Endothelial cell (in vitro differentiated cells): ENCODE measurements at regions not wholly inside any gene's neighbourhood (a gene's known extent, or its start where the extent isn't known, plus 50 kb on each side); places are given as distances from the start of the nearest gene placed in this dataset.
"Not testable (repeated sequence)": the region's sequence is repeated elsewhere in the genome, so short reads cannot be mapped to it uniquely, and the experiment has no call there.

Source experiments
- DNase-seq: peaks from one replicate; pipeline ENCODE4 v3.0.0; 2021; ENCODE audit warnings: low spot score
- H3K27ac Mint-ChIP-seq: one replicate; pipeline ENCODE4 v1.8.0; 2021; ENCODE audit warnings: mixed read lengths, inconsistent platforms; ENCODE audit not compliant: unreplicated experiment
- H3K27me3 Mint-ChIP-seq: one replicate; pipeline ENCODE4 v1.8.0; 2021; ENCODE audit warnings: mild to moderate bottlenecking, moderate library complexity, mixed read lengths, inconsistent platforms; ENCODE audit not compliant: unreplicated experiment
- H3K36me3 Mint-ChIP-seq: one replicate; pipeline ENCODE4 v1.8.0; 2021; ENCODE audit warnings: mild to moderate bottlenecking, low read depth, mixed read lengths, inconsistent platforms; ENCODE audit not compliant: unreplicated experiment
- H3K4me1 Mint-ChIP-seq: one replicate; pipeline ENCODE4 v1.8.0; 2021; ENCODE audit warnings: mild to moderate bottlenecking, mixed read lengths, inconsistent platforms; ENCODE audit not compliant: unreplicated experiment
- H3K4me3 Mint-ChIP-seq: one replicate; pipeline ENCODE4 v1.8.0; 2021; ENCODE audit warnings: mild to moderate bottlenecking, mixed read lengths, inconsistent platforms; ENCODE audit not compliant: unreplicated experiment
- H3K9me3 Mint-ChIP-seq: one replicate; pipeline ENCODE4 v1.8.0; 2021; ENCODE audit warnings: mixed read lengths, inconsistent platforms; ENCODE audit not compliant: unreplicated experiment
- TF ChIP-seq, protein P1 (sequence below): fragments of 200-600 bp; sonication (generic); IDR thresholded peaks from one replicate; pipeline ENCODE4 v1.5.0; 2021; ENCODE audit warnings: antibody characterized with exemption; ENCODE audit not compliant: unreplicated experiment

DNA sequence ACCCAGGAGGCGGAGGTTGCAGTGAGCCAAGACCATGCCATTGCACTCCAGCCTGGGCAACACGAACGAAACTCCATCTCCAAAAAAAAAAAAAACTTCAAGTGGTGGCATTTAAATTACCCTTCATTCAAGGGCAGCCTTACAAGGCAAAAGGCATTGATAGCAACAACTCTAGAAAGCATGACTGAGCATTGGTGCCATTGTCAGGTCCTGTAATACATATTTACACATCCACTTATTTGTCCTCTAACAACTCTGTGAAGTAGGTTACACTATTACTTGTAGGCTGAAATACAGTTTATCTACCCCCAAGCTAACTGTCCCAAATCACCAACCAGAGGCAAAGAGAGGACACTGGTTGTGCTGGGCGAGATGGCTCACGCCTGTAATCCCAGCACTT lies 52.7 kb upstream of the LARP1 start:
- TF ChIP-seq, protein P1, sequence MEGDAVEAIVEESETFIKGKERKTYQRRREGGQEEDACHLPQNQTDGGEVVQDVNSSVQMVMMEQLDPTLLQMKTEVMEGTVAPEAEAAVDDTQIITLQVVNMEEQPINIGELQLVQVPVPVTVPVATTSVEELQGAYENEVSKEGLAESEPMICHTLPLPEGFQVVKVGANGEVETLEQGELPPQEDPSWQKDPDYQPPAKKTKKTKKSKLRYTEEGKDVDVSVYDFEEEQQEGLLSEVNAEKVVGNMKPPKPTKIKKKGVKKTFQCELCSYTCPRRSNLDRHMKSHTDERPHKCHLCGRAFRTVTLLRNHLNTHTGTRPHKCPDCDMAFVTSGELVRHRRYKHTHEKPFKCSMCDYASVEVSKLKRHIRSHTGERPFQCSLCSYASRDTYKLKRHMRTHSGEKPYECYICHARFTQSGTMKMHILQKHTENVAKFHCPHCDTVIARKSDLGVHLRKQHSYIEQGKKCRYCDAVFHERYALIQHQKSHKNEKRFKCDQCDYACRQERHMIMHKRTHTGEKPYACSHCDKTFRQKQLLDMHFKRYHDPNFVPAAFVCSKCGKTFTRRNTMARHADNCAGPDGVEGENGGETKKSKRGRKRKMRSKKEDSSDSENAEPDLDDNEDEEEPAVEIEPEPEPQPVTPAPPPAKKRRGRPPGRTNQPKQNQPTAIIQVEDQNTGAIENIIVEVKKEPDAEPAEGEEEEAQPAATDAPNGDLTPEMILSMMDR: no peak
- DNase-seq: no peak
- no peak overlapping the region for H3K27ac Mint-ChIP-seq
- no peaks in the 10 kb centered on the region for H3K36me3 Mint-ChIP-seq
- no peaks in the 10 kb centered on the region for H3K9me3 Mint-ChIP-seq
- H3K4me1 Mint-ChIP-seq: no peaks in the 10 kb centered on the region
- H3K4me3 Mint-ChIP-seq: no peak overlapping the region
- no peaks in the 10 kb centered on the region for H3K27me3 Mint-ChIP-seq

DNA sequence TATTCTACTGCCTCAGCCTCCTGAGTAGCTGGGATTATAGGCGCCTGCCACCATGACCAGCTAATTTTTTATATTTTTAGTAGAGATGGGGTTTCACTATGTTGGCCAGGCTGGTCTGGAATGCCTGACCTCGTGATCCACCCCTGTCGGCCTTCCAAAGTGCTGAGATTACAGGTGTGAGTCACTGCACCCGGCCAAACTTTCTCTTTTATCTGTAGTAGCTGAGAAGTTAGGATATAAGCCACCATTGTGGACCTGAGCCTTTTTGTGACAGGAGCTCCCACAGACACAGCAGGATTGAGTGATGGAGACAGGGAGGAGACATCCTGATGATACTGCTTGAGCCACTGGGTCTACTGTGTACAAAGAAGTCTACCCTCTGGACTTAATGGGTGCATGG lies 53.5 kb upstream of the LARP1 start:
- not testable (repeated sequence) for H3K27ac Mint-ChIP-seq, DNase-seq, H3K27me3 Mint-ChIP-seq, H3K4me3 Mint-ChIP-seq, H3K9me3 Mint-ChIP-seq, H3K36me3 Mint-ChIP-seq, H3K4me1 Mint-ChIP-seq

DNA sequence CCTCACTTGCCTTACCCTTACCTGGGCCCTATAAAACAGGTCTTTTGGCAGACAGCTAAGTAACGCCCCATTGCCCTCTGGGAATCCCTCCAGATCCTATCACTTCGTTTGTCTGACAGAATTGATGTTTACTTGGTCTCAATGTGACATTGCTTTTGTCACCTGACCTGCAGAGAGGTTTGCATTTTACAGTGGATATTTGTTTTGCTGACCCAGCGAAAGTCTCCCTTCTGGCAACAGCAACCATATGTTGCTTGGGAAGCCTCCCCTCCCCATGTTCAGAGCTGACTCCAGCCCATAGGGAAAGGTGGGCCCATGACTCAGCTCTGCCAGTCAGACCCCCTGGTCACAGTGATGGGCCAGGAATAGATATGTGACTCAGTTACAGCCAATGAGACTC lies 54.0 kb upstream of the LARP1 start:
- H3K9me3 Mint-ChIP-seq: no peaks in the 10 kb centered on the region
- no peak overlapping the region for H3K4me3 Mint-ChIP-seq
- H3K27ac Mint-ChIP-seq: no peak overlapping the region
- H3K4me1 Mint-ChIP-seq: peaks cover 9% of the 10 kb centered on the region
- no peaks in the 10 kb centered on the region for H3K36me3 Mint-ChIP-seq
- H3K27me3 Mint-ChIP-seq: no peaks in the 10 kb centered on the region
- no peak for DNase-seq
- TF ChIP-seq, protein P1: no peak

DNA sequence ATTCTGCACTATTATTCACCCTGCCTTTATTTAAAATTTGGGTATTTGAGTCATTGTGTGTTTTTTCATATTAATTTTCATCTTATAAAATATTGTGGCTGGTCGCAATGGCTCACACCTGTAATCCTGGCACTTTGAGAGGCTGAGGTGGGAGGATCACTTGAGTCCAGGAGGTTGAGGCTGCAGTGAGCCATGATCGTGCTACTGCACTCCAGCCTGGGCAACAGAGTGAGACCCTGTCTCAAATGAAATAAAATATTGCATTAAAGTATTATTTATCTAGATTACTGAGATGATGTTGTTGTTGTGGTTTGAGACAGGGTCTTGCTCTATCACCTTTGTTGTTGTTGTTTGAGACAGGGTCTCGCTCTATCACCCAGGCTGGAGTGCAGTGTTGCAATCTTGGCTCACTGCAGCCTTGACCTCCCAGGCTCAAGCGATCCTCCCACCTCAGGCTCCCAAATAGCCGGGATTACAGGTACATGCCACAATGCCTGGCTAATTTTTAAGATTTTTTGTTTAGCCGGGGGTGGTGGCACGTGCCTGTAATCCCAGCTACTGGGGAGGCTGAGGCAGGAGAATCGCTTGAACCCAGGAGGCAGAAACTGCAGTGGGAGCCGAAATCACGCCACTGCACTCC lies 54.8 kb upstream of the LARP1 start:
- H3K4me3 Mint-ChIP-seq, H3K4me1 Mint-ChIP-seq, DNase-seq, H3K9me3 Mint-ChIP-seq, H3K27ac Mint-ChIP-seq, H3K27me3 Mint-ChIP-seq, H3K36me3 Mint-ChIP-seq: not testable (repeated sequence)

DNA sequence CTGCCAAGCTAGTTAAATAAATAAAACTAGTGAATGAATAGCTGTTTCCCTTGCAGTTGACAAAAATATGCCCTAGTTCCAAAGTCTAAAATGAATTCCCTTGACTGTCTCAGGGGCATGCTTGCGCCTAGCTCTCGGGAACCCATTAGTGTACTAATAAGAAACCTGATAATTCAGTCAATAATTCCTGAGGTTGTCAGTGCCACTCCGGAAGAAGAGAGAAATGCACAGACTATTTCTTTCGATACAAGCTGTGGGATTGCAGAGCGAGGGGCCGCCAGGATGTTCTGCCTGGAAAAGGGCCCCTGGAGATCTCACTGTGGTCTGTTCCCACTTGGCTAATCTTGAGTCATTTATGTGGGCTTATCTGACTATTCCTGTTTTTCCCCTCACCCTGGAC lies 56.4 kb upstream of the LARP1 start:
- no peaks in the 10 kb centered on the region for H3K36me3 Mint-ChIP-seq
- no peak overlapping the region for H3K4me3 Mint-ChIP-seq
- H3K4me1 Mint-ChIP-seq: peaks cover 9% of the 10 kb centered on the region
- H3K9me3 Mint-ChIP-seq: no peaks in the 10 kb centered on the region
- DNase-seq: no peak
- no peaks in the 10 kb centered on the region for H3K27me3 Mint-ChIP-seq
- no peak overlapping the region for H3K27ac Mint-ChIP-seq
- TF ChIP-seq, protein P1: no peak

DNA sequence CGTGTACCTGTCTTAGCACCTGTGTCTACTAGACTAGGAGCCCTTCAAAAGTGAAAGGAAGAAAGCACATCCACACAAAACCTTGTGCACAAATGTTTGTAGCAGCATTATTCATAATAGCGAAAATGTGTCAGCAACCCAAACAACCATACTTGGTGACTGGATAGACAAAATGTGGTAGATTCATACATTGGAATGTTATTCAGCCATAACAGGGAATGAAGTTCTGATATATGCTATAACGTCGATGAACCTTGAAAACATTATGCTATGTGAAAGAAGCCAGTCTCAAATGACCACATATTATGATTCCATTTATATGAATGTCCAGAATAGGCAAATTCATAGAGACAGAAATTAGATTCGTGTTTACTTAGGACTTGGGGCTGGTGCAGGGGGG lies 57.8 kb upstream of the LARP1 start:
- Mint-ChIP-seq H3K4me1 (peaks cover 12% of the 10 kb centered on the region), H3K9me3 (no peaks in the 10 kb centered on the region), H3K36me3 (no peaks in the 10 kb centered on the region), H3K4me3 (no peak overlapping the region), H3K27ac (no peak overlapping the region), H3K27me3 (peaks cover under 1% of the 10 kb centered on the region)
- DNase-seq: no peak
- TF ChIP-seq, protein P1: no peak
